A549 (cell line): ENCODE measurements at regions not wholly inside any gene's neighbourhood (a gene's known extent, or its start where the extent isn't known, plus 50 kb on each side); places are given as distances from the start of the nearest gene placed in this dataset.

Experiments used
- BCL3 ChIP-seq: fragments of >200 bp; sonication (Bioruptor Twin); formaldehyde crosslinking; IDR thresholded peaks from 3 replicates; pipeline ENCODE4 v1.6.1; 2016
- CEBPB ChIP-seq, 2 experiments: fragments of >200 bp in 1 of 2; sonication (Bioruptor Twin) in 1 of 2; formaldehyde crosslinking in 1 of 2; IDR thresholded peaks; 2 replicates each; pipeline ENCODE4 v1.6.1; 2012 to 2016
- CHD2 ChIP-seq: fragments of 150-350 bp; IDR thresholded peaks from 2 replicates; pipeline ENCODE4 v1.6.1; 2014; ENCODE audit warnings: low read length; ENCODE audit not compliant: partially characterized antibody
- CTCF ChIP-seq: fragments of >200 bp; sonication (Bioruptor Twin); formaldehyde crosslinking; IDR thresholded peaks from 3 replicates; pipeline ENCODE4 v1.5.1; 2016
- EHMT2 ChIP-seq: fragments of 200-600 bp; sonication (generic); IDR thresholded peaks from 2 replicates; pipeline ENCODE4 v1.6.1; 2016; ENCODE audit warnings: antibody characterized with exemption, low read depth, mild to moderate bottlenecking, moderate library complexity
- GATA3 ChIP-seq: IDR thresholded peaks from 2 replicates; pipeline ENCODE4 v1.6.1; 2012; ENCODE audit warnings: borderline replicate concordance
- HDAC2 ChIP-seq: fragments of 200-600 bp; sonication (generic); IDR thresholded peaks from 2 replicates; pipeline ENCODE4 v1.6.1; 2016
- POLR2A ChIP-seq: IDR thresholded peaks from 2 replicates; pipeline ENCODE4 v1.6.1; 2012; ENCODE audit warnings: mild to moderate bottlenecking, low read length
- RAD21 ChIP-seq, 2 experiments: fragments of >200 bp in 1 of 2; sonication (Bioruptor Twin) in 1 of 2; formaldehyde crosslinking in 1 of 2; IDR thresholded peaks in 1 of 2; conservative IDR thresholded peaks in 1 of 2; 2 replicates in 1 of 2; 3 replicates in 1 of 2; pipeline ENCODE4 v1.6.1; 2012 to 2018; ENCODE audit warnings: inconsistent platforms in 1 of 2
- REST ChIP-seq: fragments of 200-600 bp; sonication (generic); IDR thresholded peaks from 2 replicates; pipeline ENCODE4 v1.6.1; 2016; ENCODE audit warnings: antibody characterized with exemption, mild to moderate bottlenecking, moderate library complexity
- RNF2 ChIP-seq: fragments of 200-600 bp; sonication (generic); IDR thresholded peaks from 2 replicates; pipeline ENCODE4 v1.6.1; 2016; ENCODE audit warnings: low read depth, mild to moderate bottlenecking, antibody characterized with exemption, moderate library complexity, borderline replicate concordance

- no peak for TF ChIP-seq CTCF
- no peak for TF ChIP-seq POLR2A
- no peak for TF ChIP-seq RAD21 (conservative IDR thresholded peaks at IDR 0.05 in 1 of 2, IDR thresholded peaks at IDR 0.05 in 1 of 2)
- no peak for TF ChIP-seq HDAC2
- TF ChIP-seq REST, result no peak
- no peak for TF ChIP-seq RNF2
- no peak for TF ChIP-seq BCL3
- no peak for TF ChIP-seq CHD2
- TF ChIP-seq GATA3, result no peak
- no peak for TF ChIP-seq EHMT2
- no peak for TF ChIP-seq CEBPB (IDR thresholded peaks at IDR 0.05)
Observed at GRCh38 chr4:154004016-154004415, 215.1 kb upstream of the SFRP2 start.
